ENCODE measurements at regions not wholly inside any gene's neighbourhood (a gene's known extent, or its start where the extent isn't known, plus 50 kb on each side); places are given as distances from the start of the nearest gene placed in this dataset.
"Not testable (repeated sequence)": the region's sequence is repeated elsewhere in the genome, so short reads cannot be mapped to it uniquely, and the experiment has no call there.

GRCh38 chr11:13135385-13136271 is 126.5 kb downstream of the RASSF10 start:
- ATAC-seq (ENCODE audit: low read depth) = no peak
- Mint-ChIP-seq H3K4me3 (no peak overlapping the region), H3K27ac (no peak overlapping the region), H3K9me3 (peaks cover 10% of the 10 kb centered on the region), H3K4me1 (peaks cover 5% of the 10 kb centered on the region), H3K27me3 (peaks cover 15% of the 10 kb centered on the region), H3K36me3 (no peaks in the 10 kb centered on the region)
- no peak for DNase-seq (ENCODE audit: low spot score in 2 of 2)

GRCh38 chr11:13136272-13136596 is 127.1 kb downstream of the RASSF10 start:
- ATAC-seq (ENCODE audit: low read depth) = no peak
- Mint-ChIP-seq H3K27ac (no peak overlapping the region), H3K27me3 (peaks cover 17% of the 10 kb centered on the region), H3K4me3 (no peak overlapping the region), H3K9me3 (peaks cover 9% of the 10 kb centered on the region), H3K4me1 (peaks cover 5% of the 10 kb centered on the region), H3K36me3 (no peaks in the 10 kb centered on the region)
- no peak for DNase-seq (ENCODE audit: low spot score in 2 of 2)

GRCh38 chr11:13137844-13138301 is 128.8 kb downstream of the RASSF10 start:
- Mint-ChIP-seq H3K4me3 (no peak overlapping the region), H3K4me1 (peaks cover 3% of the 10 kb centered on the region), H3K27ac (no peak overlapping the region), H3K36me3 (no peaks in the 10 kb centered on the region), H3K27me3 (peaks cover 18% of the 10 kb centered on the region), H3K9me3 (peaks cover 5% of the 10 kb centered on the region)
- no peak for DNase-seq (ENCODE audit: low spot score in 2 of 2)
- no peak for ATAC-seq (ENCODE audit: low read depth)

- not testable (repeated sequence) for H3K9me3 Mint-ChIP-seq; DNase-seq (ENCODE audit: low spot score in 2 of 2); ATAC-seq (ENCODE audit: low read depth); H3K4me3 Mint-ChIP-seq; H3K4me1 Mint-ChIP-seq; H3K36me3 Mint-ChIP-seq; H3K27ac Mint-ChIP-seq
- peaks cover 18% of the 10 kb centered on the region for H3K27me3 Mint-ChIP-seq
Observed at GRCh38 chr11:13139085-13139484, 130.0 kb downstream of the RASSF10 start.

- peaks cover 5% of the 10 kb centered on the region for H3K9me3 Mint-ChIP-seq
- no peak overlapping the region for H3K4me3 Mint-ChIP-seq
- no peak overlapping the region for H3K27ac Mint-ChIP-seq
- peaks cover 15% of the 10 kb centered on the region for H3K27me3 Mint-ChIP-seq
- no peaks in the 10 kb centered on the region for H3K4me1 Mint-ChIP-seq
- no peak for DNase-seq (ENCODE audit: low spot score in 2 of 2)
- H3K36me3 Mint-ChIP-seq = no peaks in the 10 kb centered on the region
- no peak for ATAC-seq (ENCODE audit: low read depth)
Observed at GRCh38 chr11:13140028-13140870, 131.1 kb downstream of the RASSF10 start.

GRCh38 chr11:13140873-13141655 is 131.9 kb downstream of the RASSF10 start:
- ATAC-seq (ENCODE audit: low read depth) (no peak), DNase-seq (ENCODE audit: low spot score in 2 of 2) (no peak)
- Mint-ChIP-seq H3K27ac (no peak overlapping the region), H3K4me3 (no peak overlapping the region), H3K4me1 (no peaks in the 10 kb centered on the region), H3K27me3 (peaks cover 15% of the 10 kb centered on the region), H3K9me3 (peaks cover 5% of the 10 kb centered on the region), H3K36me3 (no peaks in the 10 kb centered on the region)

GRCh38 chr11:13141731-13142709 is 132.9 kb downstream of the RASSF10 start:
- Mint-ChIP-seq H3K36me3 (no peaks in the 10 kb centered on the region), H3K4me3 (no peak overlapping the region), H3K9me3 (peaks cover 5% of the 10 kb centered on the region), H3K27ac (no peak overlapping the region), H3K4me1 (no peaks in the 10 kb centered on the region), H3K27me3 (peaks cover 10% of the 10 kb centered on the region)
- no peak for DNase-seq (ENCODE audit: low spot score in 2 of 2)
- ATAC-seq (ENCODE audit: low read depth) = no peak

GRCh38 chr11:13143486-13144297 is 133.9 kb upstream of the BMAL1 start:
- H3K36me3 Mint-ChIP-seq = no peaks in the 10 kb centered on the region
- no peaks in the 10 kb centered on the region for H3K4me1 Mint-ChIP-seq
- ATAC-seq (ENCODE audit: low read depth) (no peak), DNase-seq (ENCODE audit: low spot score in 2 of 2) (no peak)
- no peak overlapping the region for H3K27ac Mint-ChIP-seq
- peaks cover 6% of the 10 kb centered on the region for H3K27me3 Mint-ChIP-seq
- peaks cover 6% of the 10 kb centered on the region for H3K9me3 Mint-ChIP-seq
- no peak overlapping the region for H3K4me3 Mint-ChIP-seq

- DNase-seq (ENCODE audit: low spot score in 2 of 2) (no peak), ATAC-seq (ENCODE audit: low read depth) (no peak)
- H3K27me3 Mint-ChIP-seq = peaks cover 6% of the 10 kb centered on the region
- H3K9me3 Mint-ChIP-seq = peaks cover 2% of the 10 kb centered on the region
- H3K36me3 Mint-ChIP-seq = no peaks in the 10 kb centered on the region
- H3K4me1 Mint-ChIP-seq = no peaks in the 10 kb centered on the region
- H3K27ac Mint-ChIP-seq = no peak overlapping the region
- no peak overlapping the region for H3K4me3 Mint-ChIP-seq
Observed at GRCh38 chr11:13145461-13145860, 132.1 kb upstream of the BMAL1 start.

GRCh38 chr11:13149991-13150390 is 127.6 kb upstream of the BMAL1 start:
- ATAC-seq (ENCODE audit: low read depth) = no peak
- no peak for DNase-seq (ENCODE audit: low spot score in 2 of 2)
- H3K27ac Mint-ChIP-seq = no peak overlapping the region
- H3K27me3 Mint-ChIP-seq = peaks cover 2% of the 10 kb centered on the region
- H3K4me3 Mint-ChIP-seq = no peak overlapping the region
- no peaks in the 10 kb centered on the region for H3K36me3 Mint-ChIP-seq
- H3K4me1 Mint-ChIP-seq = peaks cover 2% of the 10 kb centered on the region
- peaks cover 3% of the 10 kb centered on the region for H3K9me3 Mint-ChIP-seq

- no peak for ATAC-seq (ENCODE audit: low read depth)
- Mint-ChIP-seq H3K36me3 (no peaks in the 10 kb centered on the region), H3K4me3 (no peak overlapping the region), H3K27me3 (peaks cover 2% of the 10 kb centered on the region), H3K9me3 (peaks cover 3% of the 10 kb centered on the region), H3K4me1 (peaks cover 2% of the 10 kb centered on the region), H3K27ac (no peak overlapping the region)
- DNase-seq (ENCODE audit: low spot score in 2 of 2) = no peak
Observed at GRCh38 chr11:13150487-13150886, 127.1 kb upstream of the BMAL1 start.

GRCh38 chr11:13152264-13152663 is 125.3 kb upstream of the BMAL1 start:
- no peak overlapping the region for H3K4me3 Mint-ChIP-seq
- no peak for DNase-seq (ENCODE audit: low spot score in 2 of 2)
- H3K27ac Mint-ChIP-seq = no peak overlapping the region

More at GRCh38 chr11:13152264-13152663, 125.3 kb upstream of the BMAL1 start:
- peaks cover 2% of the 10 kb centered on the region for H3K27me3 Mint-ChIP-seq
- no peaks in the 10 kb centered on the region for H3K36me3 Mint-ChIP-seq
- H3K4me1 Mint-ChIP-seq = peaks cover 2% of the 10 kb centered on the region
- H3K9me3 Mint-ChIP-seq = peaks cover 6% of the 10 kb centered on the region
- no peak for ATAC-seq (ENCODE audit: low read depth)
